Hepatocyte (in vitro differentiated cells): ENCODE measurements at regions not wholly inside any gene's neighbourhood (a gene's known extent, or its start where the extent isn't known, plus 50 kb on each side); places are given as distances from the start of the nearest gene placed in this dataset.

ENCODE experiments used
- CTCF ChIP-seq: fragments of 200-600 bp; sonication (generic); IDR thresholded peaks from 2 replicates; pipeline ENCODE4 v1.5.1; 2016; ENCODE audit warnings: antibody characterized with exemption, mild to moderate bottlenecking; ENCODE audit not compliant: poor library complexity
- EZH2 ChIP-seq: fragments of 200-600 bp; sonication (generic); IDR thresholded peaks from 2 replicates; pipeline ENCODE4 v1.6.1; 2016; ENCODE audit warnings: antibody characterized with exemption, mild to moderate bottlenecking, borderline replicate concordance
- EZH2phosphoT487 ChIP-seq: fragments of 200-600 bp; sonication (generic); IDR thresholded peaks from one replicate; pipeline ENCODE4 v1.6.1; 2018; ENCODE audit warnings: antibody characterized with exemption, mild to moderate bottlenecking, low read depth, moderate library complexity; ENCODE audit not compliant: unreplicated experiment, severe bottlenecking

GRCh38 chr13:31639443-31640163 lies 99.7 kb upstream of the RXFP2 start:
- TF ChIP-seq EZH2, result no peak
- no peak for TF ChIP-seq CTCF
- TF ChIP-seq EZH2phosphoT487, result no peak
